H1 (cell line): ENCODE measurements at regions not wholly inside any gene's neighbourhood (a gene's known extent, or its start where the extent isn't known, plus 50 kb on each side); places are given as distances from the start of the nearest gene placed in this dataset.
A peak's percentile ranks its signal among the peaks of the same experiment; 100 is the strongest.

Experiments
- CTCF ChIA-PET: fragments of 300-600 bp; sonication (Branson Sonifier 250); formaldehyde crosslinking; loops from one replicate; lab custom pipeline; 2021; ENCODE audit not compliant: partially characterized antibody; lab: Charles Lee
- POLR2A ChIA-PET: fragments of 300-600 bp; sonication (Branson Sonifier 250); formaldehyde crosslinking; loops from one replicate; lab custom pipeline; 2021; ENCODE audit warnings: inconsistent platforms; ENCODE audit not compliant: partially characterized antibody; lab: Charles Lee
- DNase-seq, 2 experiments: peaks; one replicate each; pipeline versions ENCODE4 v3.0.0 to v3.0.0-alpha.2; 2010 to 2022; ENCODE audit warnings: low spot score in 2 of 2, low read depth in 1 of 2, mixed read lengths in 1 of 2
- FAIRE-seq: peaks from 2 replicates; lab custom pipeline; 2011; peaks lifted over from hg19 to GRCh38; lab: Jason Lieb, UNC
- H2AFZ ChIP-seq: 2 replicates; pipeline ENCODE4 v1.8.1; 2012; ENCODE audit warnings: low read length, inconsistent platforms
- H2AK5ac ChIP-seq: 2 replicates; pipeline ENCODE4 v1.6.1; 2013; ENCODE audit warnings: low read depth, low read length
- H2BK120ac ChIP-seq: replicated peaks from 2 replicates; pipeline ENCODE3; 2013; ENCODE audit warnings: low read depth, low read length, inconsistent platforms
- H2BK12ac ChIP-seq: 2 replicates; pipeline ENCODE4 v1.6.1; 2013; ENCODE audit warnings: low read depth, low read length
- H2BK15ac ChIP-seq: 2 replicates; pipeline ENCODE4 v1.6.1; 2013; ENCODE audit warnings: low read length
- H2BK20ac ChIP-seq: 2 replicates; pipeline ENCODE4 v1.6.1; 2013; ENCODE audit warnings: low read length
- H2BK5ac ChIP-seq: 2 replicates; pipeline ENCODE4 v1.6.1; 2013; ENCODE audit warnings: low read depth, low read length
- H3K14ac ChIP-seq: 2 replicates; pipeline ENCODE4 v1.6.1; 2013; ENCODE audit warnings: inconsistent platforms; ENCODE audit not compliant: insufficient read length
- H3K18ac ChIP-seq: 2 replicates; pipeline ENCODE4 v1.6.1; 2013; ENCODE audit warnings: low read length; ENCODE audit errors: extremely low read depth
- H3K23ac ChIP-seq: 2 replicates; pipeline ENCODE4 v1.6.1; 2013; ENCODE audit warnings: inconsistent platforms; ENCODE audit not compliant: insufficient read length
- H3K23me2 ChIP-seq: 2 replicates; pipeline ENCODE4 v1.6.1; 2013; ENCODE audit warnings: low read depth, low read length
- H3K27ac ChIP-seq: 2 replicates; pipeline ENCODE4 v1.6.1; 2011; ENCODE audit warnings: low read depth, low read length, inconsistent platforms
- H3K27me3 ChIP-seq, 4 experiments: replicated peaks in 1 of 4; 1 replicate in 1 of 4; 2 replicates in 3 of 4; pipeline versions ENCODE4 v1.6.1 to v1.8.1; 2011 to 2013; ENCODE audit warnings: low read length in 3 of 4, mild to moderate bottlenecking in 3 of 4, inconsistent platforms in 2 of 4, mixed read lengths in 2 of 4, moderate library complexity in 1 of 4; ENCODE audit not compliant: control insufficient read depth in 3 of 4, insufficient read depth in 3 of 4; ENCODE audit errors: extremely low read depth in 1 of 4
- H3K36me3 ChIP-seq, 4 experiments: 2 replicates each; pipeline versions ENCODE4 v1.6.1 to v1.8.1; 2011 to 2013; ENCODE audit warnings: mild to moderate bottlenecking in 4 of 4, low read length in 3 of 4, moderate library complexity in 2 of 4, control low read depth in 1 of 4, inconsistent platforms in 1 of 4; ENCODE audit not compliant: insufficient read depth in 4 of 4, control insufficient read depth in 2 of 4
- H3K4ac ChIP-seq: replicated peaks from 2 replicates; pipeline ENCODE3; 2013; ENCODE audit warnings: low read length, low read depth, mixed read lengths, inconsistent platforms; ENCODE audit not compliant: insufficient read length
- H3K4me1 ChIP-seq, 4 experiments: replicated peaks in 1 of 4; 1 replicate in 1 of 4; 2 replicates in 3 of 4; pipeline versions ENCODE4 v1.6.1 to v1.8.1; 2011 to 2013; ENCODE audit warnings: low read length in 3 of 4, inconsistent platforms in 2 of 4, mixed read lengths in 1 of 4; ENCODE audit not compliant: insufficient read depth in 4 of 4, control insufficient read depth in 3 of 4
- H3K4me2 ChIP-seq, 2 experiments: 2 replicates each; pipeline versions ENCODE4 v1.6.1 to v1.8.1; 2011 to 2013; ENCODE audit warnings: low read depth in 2 of 2, low read length in 2 of 2, control low read depth in 1 of 2, inconsistent platforms in 1 of 2, mild to moderate bottlenecking in 1 of 2; ENCODE audit not compliant: insufficient read depth in 1 of 2
- H3K4me3 ChIP-seq, 4 experiments: fragments of 200-600, 300-600 bp in 1 of 4; sonication (generic), shearing (Covaris generic), sonication (Bioruptor Twin) in 1 of 4; 2 replicates each; pipeline versions ENCODE4 v1.5.1 to v1.8.1; 2011 to 2016; ENCODE audit warnings: low read length in 4 of 4, low read depth in 3 of 4, control low read depth in 2 of 4, inconsistent platforms in 2 of 4, mild to moderate bottlenecking in 2 of 4, mixed read lengths in 1 of 4, moderate library complexity in 1 of 4; ENCODE audit not compliant: insufficient read depth in 2 of 4; ENCODE audit errors: extremely low read depth in 1 of 4
- H3K56ac ChIP-seq: replicated peaks from 2 replicates; pipeline ENCODE3; 2013; ENCODE audit warnings: low read depth, mild to moderate bottlenecking, mixed read lengths, low read length, inconsistent platforms; ENCODE audit not compliant: insufficient read length
- H3K79me1 ChIP-seq: 2 replicates; pipeline ENCODE4 v1.6.1; 2013; ENCODE audit warnings: low read depth, low read length, control low read depth
- H3K79me2 ChIP-seq, 2 experiments: 2 replicates each; pipeline versions ENCODE4 v1.6.1 to v1.8.1; 2012 to 2013; ENCODE audit warnings: low read length in 2 of 2, mild to moderate bottlenecking in 2 of 2, inconsistent platforms in 1 of 2; ENCODE audit not compliant: insufficient read depth in 2 of 2, control insufficient read depth in 1 of 2
- H3K9ac ChIP-seq, 4 experiments: replicated peaks in 1 of 4; 1 replicate in 1 of 4; 2 replicates in 3 of 4; pipeline versions ENCODE4 v1.6.1 to v1.8.1; 2011 to 2013; ENCODE audit warnings: low read depth in 3 of 4, low read length in 3 of 4, control low read depth in 2 of 4, mild to moderate bottlenecking in 2 of 4, moderate library complexity in 2 of 4, inconsistent platforms in 1 of 4; ENCODE audit errors: extremely low read depth in 1 of 4
- H3K9me3 ChIP-seq, 2 experiments: 2 replicates each; pipeline versions ENCODE4 v1.6.1 to v1.8.1; 2012 to 2013; ENCODE audit warnings: mild to moderate bottlenecking in 2 of 2, moderate library complexity in 2 of 2, control low read depth in 1 of 2, inconsistent platforms in 1 of 2, low read depth in 1 of 2, low read length in 1 of 2, mixed read lengths in 1 of 2; ENCODE audit not compliant: insufficient read depth in 2 of 2
- H4K20me1 ChIP-seq, 2 experiments: replicated peaks in 1 of 2; 2 replicates each; pipeline versions ENCODE3 to v1.8.1; 2011 to 2013; ENCODE audit warnings: inconsistent platforms in 2 of 2, low read length in 2 of 2, mild to moderate bottlenecking in 1 of 2; ENCODE audit not compliant: insufficient read depth in 2 of 2, control insufficient read depth in 1 of 2
- H4K5ac ChIP-seq: 2 replicates; pipeline ENCODE4 v1.6.1; 2013; ENCODE audit warnings: low read length, low read depth, mixed read lengths, inconsistent platforms; ENCODE audit not compliant: insufficient read length
- H4K8ac ChIP-seq: 2 replicates; pipeline ENCODE4 v1.8.0; 2013; ENCODE audit warnings: mild to moderate bottlenecking, moderate library complexity, low read length, inconsistent platforms; ENCODE audit not compliant: insufficient read depth; ENCODE audit errors: extremely low read depth
- H4K91ac ChIP-seq: replicated peaks from 2 replicates; pipeline ENCODE3; 2013; ENCODE audit warnings: low read length, mixed read lengths, inconsistent platforms; ENCODE audit not compliant: insufficient read length
- ASH2L ChIP-seq: fragments of 200-600, 300-600 bp; sonication (generic); IDR thresholded peaks from one replicate; pipeline ENCODE4 v1.7.1; 2017; ENCODE audit warnings: low read length
- ATF3 ChIP-seq: IDR thresholded peaks from 2 replicates; pipeline ENCODE4 v1.6.1; 2011; ENCODE audit warnings: low read depth, mild to moderate bottlenecking, low read length; ENCODE audit not compliant: insufficient read depth
- HDAC2 ChIP-seq, 2 experiments: fragments of 300-600 bp in 1 of 2; sonication (generic) in 1 of 2; IDR thresholded peaks; 2 replicates each; pipeline ENCODE4 v1.6.1; 2011 to 2012; ENCODE audit warnings: low read depth in 2 of 2, low read length in 2 of 2, mild to moderate bottlenecking in 2 of 2, moderate library complexity in 2 of 2, borderline replicate concordance in 1 of 2, inconsistent platforms in 1 of 2
- JUN ChIP-seq: IDR thresholded peaks from 2 replicates; pipeline ENCODE4 v1.6.1; 2011; ENCODE audit warnings: low read depth, mild to moderate bottlenecking, improper control_type of control experiment, low read length
- KDM4A ChIP-seq: IDR thresholded peaks from one replicate; pipeline ENCODE4 v1.7.1; 2012; ENCODE audit warnings: low read depth, mild to moderate bottlenecking, moderate library complexity, low read length, inconsistent platforms; ENCODE audit not compliant: severe bottlenecking
- KDM5A ChIP-seq: fragments of 200-600 bp; IDR thresholded peaks from 2 replicates; pipeline ENCODE4 v1.7.1; 2012; ENCODE audit warnings: mild to moderate bottlenecking, low read length, inconsistent platforms, mixed read lengths
- POLR2A ChIP-seq, 2 experiments: IDR thresholded peaks; 1 replicate in 1 of 2; 2 replicates in 1 of 2; pipeline ENCODE4 v1.6.1; 2011; ENCODE audit warnings: low read depth in 2 of 2, low read length in 2 of 2, mild to moderate bottlenecking in 2 of 2; ENCODE audit errors: control extremely low read depth in 1 of 2
- RAD21 ChIP-seq, 2 experiments: IDR thresholded peaks in 1 of 2; conservative IDR thresholded peaks in 1 of 2; 2 replicates each; pipeline ENCODE4 v1.6.1; 2011; ENCODE audit warnings: low read depth in 2 of 2, low read length in 2 of 2, improper control_type of control experiment in 1 of 2, inconsistent platforms in 1 of 2, mild to moderate bottlenecking in 1 of 2, moderate library complexity in 1 of 2
- RNF2 ChIP-seq: fragments of 200-900, 300-1000 bp; sonication (generic); IDR thresholded peaks from 2 replicates; pipeline ENCODE4 v1.7.1; 2016; ENCODE audit warnings: borderline replicate concordance, low read depth, mild to moderate bottlenecking, antibody characterized with exemption, low read length; ENCODE audit not compliant: poor library complexity, severe bottlenecking; ENCODE audit errors: missing control alignments
- SAP30 ChIP-seq: fragments of 300-600 bp; sonication (generic); IDR thresholded peaks from 2 replicates; pipeline ENCODE4 v1.7.1; 2012; ENCODE audit warnings: low read length, moderate library complexity, mild to moderate bottlenecking, inconsistent platforms; ENCODE audit not compliant: insufficient read depth, insufficient replicate concordance
- SP2 ChIP-seq: IDR thresholded peaks from 2 replicates; pipeline ENCODE4 v1.6.1; 2012; ENCODE audit warnings: mild to moderate bottlenecking, low read length, inconsistent platforms
- SRF ChIP-seq: IDR thresholded peaks from 2 replicates; pipeline ENCODE4 v1.6.1; 2011; ENCODE audit warnings: mild to moderate bottlenecking, low read depth, low read length, moderate library complexity
- TBP ChIP-seq: IDR thresholded peaks from 2 replicates; pipeline ENCODE4 v1.6.1; 2011; ENCODE audit warnings: low read depth, low read length, improper control_type of control experiment
- TCF12 ChIP-seq: IDR thresholded peaks from 2 replicates; pipeline ENCODE4 v1.6.1; 2011; ENCODE audit warnings: low read depth, mild to moderate bottlenecking, low read length
- WGBS, 2 experiments: shearing (Covaris generic) in 1 of 2; methylation state at CpG; one replicate each; pipeline versions ENCODE4 v1.1.6 to v1.1.7; 2013 to 2015; ENCODE audit warnings: low lambda C conversion rate in 2 of 2, mixed read lengths in 2 of 2, inconsistent platforms in 1 of 2, low coverage in 1 of 2, missing lambda C conversion rate in 1 of 2; ENCODE audit not compliant: insufficient replicate concordance in 2 of 2, insufficient coverage in 1 of 2, insufficient read length in 1 of 2; ENCODE audit errors: extremely low coverage in 1 of 2, missing lambda C conversion rate in 1 of 2; 5-methylcytosine and 5-hydroxymethylcytosine counted together

GRCh38 chr2:239517686-239518085 lies 116.9 kb upstream of the HDAC4 start:
- Histone ChIP-seq H4K5ac (no peak overlapping the region), H3K56ac (no peak overlapping the region), H4K91ac (no peak overlapping the region), H3K4ac (no peak overlapping the region), H3K9me3 (no peaks in the 10 kb centered on the region), H3K4me2 (no peak overlapping the region), H2BK5ac (no peak overlapping the region), H3K4me3 (no peak overlapping the region), H3K23me2 (no peaks in the 10 kb centered on the region), H3K79me2 (no peaks in the 10 kb centered on the region), H2BK120ac (no peak overlapping the region), H2BK20ac (no peak overlapping the region), H3K79me1 (no peaks in the 10 kb centered on the region), H2AK5ac (no peak overlapping the region), H3K4me1 (peaks cover 0 to 5% (median 2%) of the 10 kb centered on the region in 4 experiments; a peak in 4 of 7 replicates), H3K23ac (no peak overlapping the region), H3K14ac (no peak overlapping the region), H2AFZ (no peak overlapping the region), H4K8ac (peak overlapping the region; percentile 83; the same call in 1 of the 2 replicates), H3K27me3 (no peaks in the 10 kb centered on the region), H4K20me1 (peaks cover 0 to 1% of the 10 kb centered on the region in 2 experiments), H3K18ac (no peak overlapping the region), H3K36me3 (no peaks in the 10 kb centered on the region), H2BK12ac (no peak overlapping the region), H3K27ac (no peak overlapping the region), H3K9ac (no peak overlapping the region), H2BK15ac (no peak overlapping the region)
- POLR2A ChIA-PET: no interaction called here
- CTCF ChIA-PET: interaction anchor here (0.6 kb wide), 1 partner anchor 28 kb away, joined by 3 read pairs; no protein-coding TSS in a partner anchor
- no peak for DNase-seq
- no peak for FAIRE-seq
- 99% methylated on average over 13 of the region's 16 CpGs; no CpG with 5 or more reads in 1 of the 2 experiments for WGBS, 2 experiments
- TF ChIP-seq SP2 (no peak), KDM4A (no peak), ATF3 (no peak), TBP (no peak), SRF (no peak), POLR2A (IDR thresholded peaks at IDR 0.05; ENCODE audit: control extremely low read depth in 1 of 2, low read depth in 2 of 2, low read length in 2 of 2) (no peak), RNF2 (no peak), KDM5A (no peak), ASH2L (no peak), HDAC2 (IDR thresholded peaks at IDR 0.05; ENCODE audit: borderline replicate concordance in 1 of 2, low read depth in 2 of 2, low read length in 2 of 2) (no peak), TCF12 (no peak), JUN (no peak), SAP30 (no peak), RAD21 (IDR thresholded peaks at IDR 0.05 in 1 of 2, conservative IDR thresholded peaks at IDR 0.05 in 1 of 2; ENCODE audit: low read depth in 2 of 2, low read length in 2 of 2) (no peak)
